GM12872 (cell line): ENCODE measurements at regions not wholly inside any gene's neighbourhood (a gene's known extent, or its start where the extent isn't known, plus 50 kb on each side); places are given as distances from the start of the nearest gene placed in this dataset.

Experiments used
- CTCF ChIP-seq: IDR thresholded peaks from 3 replicates; pipeline ENCODE4 v1.5.1; 2011; ENCODE audit warnings: low read depth, mild to moderate bottlenecking, low read length, moderate library complexity; ENCODE audit not compliant: insufficient read depth

GRCh38 chr5:31048282-31049270 is 144.9 kb upstream of the CDH6 start:
- no peak for TF ChIP-seq CTCF

- TF ChIP-seq CTCF = no peak
These were observed 145.9 kb upstream of the CDH6 start for GRCh38 chr5:31047621-31048020.

- no peak for TF ChIP-seq CTCF
These were observed 146.5 kb upstream of the CDH6 start for GRCh38 chr5:31047007-31047406.

GRCh38 chr5:31036411-31036810 is 157.1 kb upstream of the CDH6 start:
- TF ChIP-seq CTCF = no peak

GRCh38 chr5:31033295-31033694 is 160.2 kb upstream of the CDH6 start:
- no peak for TF ChIP-seq CTCF

- no peak for TF ChIP-seq CTCF
These were observed 163.6 kb upstream of the CDH6 start for GRCh38 chr5:31029925-31030324.

GRCh38 chr5:31027721-31028120 is 165.8 kb upstream of the CDH6 start:
- no peak for TF ChIP-seq CTCF
